HG03039 (cell line): ENCODE measurements at regions not wholly inside any gene's neighbourhood (a gene's known extent, or its start where the extent isn't known, plus 50 kb on each side); places are given as distances from the start of the nearest gene placed in this dataset.

Experiments used
- ATAC-seq: cut with Tn5 transposase; IDR thresholded peaks from one replicate; pipeline ENCODE4 v1.9.1; 2021; ENCODE audit warnings: mild to moderate bottlenecking, moderate library complexity; ENCODE audit not compliant: unreplicated experiment

DNA sequence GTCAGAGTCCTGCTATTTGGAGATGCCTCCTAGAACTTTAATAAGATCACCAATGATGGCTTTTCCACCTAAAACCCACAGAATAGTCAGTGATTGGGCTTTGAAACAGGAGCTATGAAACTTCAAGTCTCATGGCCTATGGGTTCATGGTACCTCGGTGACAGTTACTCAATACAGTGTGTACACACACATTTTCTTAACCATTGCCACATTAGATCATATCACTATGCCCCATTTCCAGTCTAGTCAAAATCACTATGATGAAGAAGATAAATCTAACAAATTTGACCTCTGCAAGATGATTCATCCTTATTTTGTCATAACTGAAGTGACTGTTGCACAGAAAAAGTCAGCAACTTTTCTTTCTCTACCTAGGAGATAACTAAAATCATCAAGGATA is 86.8 kb upstream of the OR13F1 start:
- no peak for ATAC-seq

DNA sequence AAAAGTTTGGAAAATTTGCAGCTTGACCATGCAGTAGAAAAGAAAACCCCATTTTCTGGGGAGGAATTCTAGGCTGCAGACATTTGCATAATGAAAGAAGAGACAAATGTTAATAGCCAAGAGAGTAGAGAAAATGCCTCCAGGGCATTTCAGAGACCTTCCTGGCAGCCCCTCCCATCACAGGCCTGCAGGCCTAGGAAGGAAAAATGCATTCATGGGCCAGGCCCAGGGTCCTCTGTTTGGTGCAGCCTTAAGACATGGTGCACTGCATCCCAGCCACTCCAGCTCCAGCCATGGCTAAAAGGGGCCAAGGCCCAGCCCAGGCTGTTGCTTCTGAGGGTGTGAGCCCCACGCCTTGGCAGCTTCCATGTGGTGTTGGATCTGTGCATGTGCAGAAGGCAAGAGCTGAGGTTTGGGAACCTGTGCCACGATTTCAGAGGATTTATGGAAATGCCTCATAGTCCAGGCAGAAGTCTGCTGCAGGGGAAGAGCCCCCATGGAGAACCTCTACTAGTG is 75.0 kb upstream of the OR13F1 start:
- ATAC-seq = no peak

DNA sequence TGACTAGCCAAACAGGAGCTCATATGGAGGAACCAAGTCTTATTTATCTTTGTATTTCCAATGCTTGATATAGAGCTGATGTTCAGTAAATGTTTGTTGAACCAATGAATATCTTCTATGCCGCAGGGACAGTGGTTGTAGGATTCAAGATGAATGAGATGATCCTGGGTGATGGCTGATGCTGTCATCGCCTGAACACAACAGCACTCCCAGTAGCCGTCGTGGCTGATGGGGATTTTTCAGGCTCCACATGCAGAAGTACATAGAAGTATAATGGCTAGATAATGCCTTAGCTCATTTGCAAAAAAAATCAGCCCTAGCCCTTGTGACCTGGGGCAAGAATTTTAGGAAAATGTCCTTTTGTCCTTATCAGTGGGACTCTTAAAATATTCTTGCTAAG is 69.0 kb upstream of the OR13F1 start:
- ATAC-seq = no peak

- ATAC-seq = no peak
Measured at GRCh38 chr9:104448036-104448435, 56.0 kb upstream of the OR13F1 start.
